MM.1S (cell line): ENCODE measurements at regions not wholly inside any gene's neighbourhood (a gene's known extent, or its start where the extent isn't known, plus 50 kb on each side); places are given as distances from the start of the nearest gene placed in this dataset.

Experiments used
- CTCF ChIP-seq: fragments of 300-600 bp; sonication (generic); IDR thresholded peaks from 2 replicates; pipeline ENCODE4 v1.5.1; 2016; ENCODE audit warnings: antibody characterized with exemption, low read length, mixed read lengths
- EZH2phosphoT487 ChIP-seq: fragments of 300-600 bp; sonication (generic); IDR thresholded peaks from 2 replicates; pipeline ENCODE4 v1.6.1; 2018; ENCODE audit warnings: antibody characterized with exemption, low read length

- no peak for TF ChIP-seq CTCF
- no peak for TF ChIP-seq EZH2phosphoT487
Observed at GRCh38 chr2:380221-380620, 92.3 kb upstream of the ALKAL2 start.
